OCI-LY7 (cell line): ENCODE measurements at regions not wholly inside any gene's neighbourhood (a gene's known extent, or its start where the extent isn't known, plus 50 kb on each side); places are given as distances from the start of the nearest gene placed in this dataset.

Source experiments
- BruUV-seq: library from RNA; stranded (reverse); fragments of 400-500 nt; replicated peaks from 2 replicates; lab custom pipeline; 2021; lab: Mats Ljungman, UMichigan
- CTCF ChIA-PET: fragments of 300-600 bp; sonication (Branson Sonifier 250); formaldehyde crosslinking; loops from one replicate; lab custom pipeline; 2022; ENCODE audit warnings: antibody characterized with exemption; ENCODE audit not compliant: unreplicated experiment; lab: Charles Lee
- POLR2A ChIA-PET: fragments of 300-600 bp; sonication (Branson Sonifier 250); formaldehyde crosslinking; loops from one replicate; lab custom pipeline; 2022; ENCODE audit warnings: antibody characterized with exemption; lab: Charles Lee
- DNase-seq: peaks from one replicate; pipeline ENCODE4 v3.0.0-alpha.2; 2015; ENCODE audit warnings: low spot score
- H2AFZ ChIP-seq: fragments of 200-600 bp; sonication (generic), shearing (Covaris generic); 2 replicates; pipeline ENCODE4 v1.6.1; 2014; ENCODE audit warnings: mild to moderate bottlenecking, antibody characterized with exemption, low read length, moderate library complexity
- H3K27ac ChIP-seq: fragments of 200-600 bp; sonication (generic); 2 replicates; pipeline ENCODE4 v1.5.1; 2014; ENCODE audit warnings: mixed run types, low read depth, mild to moderate bottlenecking, moderate library complexity, low read length, inconsistent platforms; ENCODE audit not compliant: poor library complexity, severe bottlenecking
- H3K36me3 ChIP-seq: fragments of 200-600 bp; sonication (generic); 2 replicates; pipeline ENCODE4 v1.6.1; 2014; ENCODE audit warnings: mild to moderate bottlenecking, antibody characterized with exemption, low read length, moderate library complexity, mixed read lengths; ENCODE audit not compliant: insufficient read depth
- H3K4me1 ChIP-seq: fragments of 200-600 bp; sonication (generic); 2 replicates; pipeline ENCODE4 v1.5.1; 2014; ENCODE audit warnings: mild to moderate bottlenecking, low read length; ENCODE audit not compliant: insufficient read depth, poor library complexity, severe bottlenecking
- H3K4me2 ChIP-seq: fragments of 200-600 bp; sonication (generic); 2 replicates; pipeline ENCODE4 v1.6.1; 2014; ENCODE audit warnings: mild to moderate bottlenecking, low read length
- H3K4me3 ChIP-seq: fragments of 200-600 bp; sonication (generic); 2 replicates; pipeline ENCODE4 v1.5.1; 2014; ENCODE audit warnings: mild to moderate bottlenecking, low read depth, low read length; ENCODE audit not compliant: poor library complexity, severe bottlenecking
- H3K79me2 ChIP-seq: fragments of 200-600 bp; sonication (generic); 2 replicates; pipeline ENCODE4 v1.6.1; 2016; ENCODE audit warnings: low read depth, mild to moderate bottlenecking, low read length, moderate library complexity, mixed read lengths; ENCODE audit not compliant: insufficient read depth
- H3K9me2 ChIP-seq: fragments of 200-600 bp; sonication (generic); 2 replicates; pipeline ENCODE4 v1.6.1; 2016; ENCODE audit warnings: mild to moderate bottlenecking, low read length, mixed read lengths; ENCODE audit not compliant: insufficient read depth
- H3K9me3 ChIP-seq: fragments of 200-600 bp; sonication (generic); 2 replicates; pipeline ENCODE4 v1.6.1; 2014; ENCODE audit warnings: mild to moderate bottlenecking, mixed run types, low read length, mixed read lengths
- H4K20me1 ChIP-seq: fragments of 200-600 bp; sonication (generic); 2 replicates; pipeline ENCODE4 v1.6.1; 2014; ENCODE audit warnings: mild to moderate bottlenecking, antibody characterized with exemption, low read length, moderate library complexity, mixed read lengths; ENCODE audit not compliant: insufficient read depth
- EZH2phosphoT487 ChIP-seq: fragments of 200-600 bp; sonication (generic); IDR thresholded peaks from 2 replicates; pipeline ENCODE4 v1.6.1; 2018; ENCODE audit warnings: low read depth, borderline replicate concordance, mild to moderate bottlenecking, mixed run types, antibody characterized with exemption, low read length, moderate library complexity, mixed read lengths
- intact Hi-C: fragments of 100-400 bp; cut with micrococcal nuclease; formaldehyde crosslinking; loops from one replicate; pipeline ENCODE4 v1.10.0; 2022; ENCODE audit not compliant: unreplicated experiment
- TF ChIP-seq, protein P1 (sequence below): fragments of 200-600 bp; sonication (generic); conservative IDR thresholded peaks from 2 replicates; pipeline ENCODE4 v1.5.1; 2014; ENCODE audit warnings: mild to moderate bottlenecking, antibody characterized with exemption, low read length, moderate library complexity, mixed read lengths

GRCh38 chr1:199780948-199781670, 246.4 kb upstream of the NR5A2 start:
- Histone ChIP-seq H3K9me3 (no peaks in the 10 kb centered on the region), H3K79me2 (no peaks in the 10 kb centered on the region), H3K27ac (no peak overlapping the region), H4K20me1 (no peaks in the 10 kb centered on the region), H3K36me3 (no peaks in the 10 kb centered on the region), H3K4me3 (no peak overlapping the region), H3K4me1 (no peaks in the 10 kb centered on the region), H2AFZ (no peak overlapping the region), H3K4me2 (no peak overlapping the region), H3K9me2 (no peaks in the 10 kb centered on the region)
- ChIA-PET CTCF (no interaction called here), POLR2A (interaction anchor here (1.8 kb wide), 1 partner anchor 12 kb away, joined by 8 read pairs; no protein-coding TSS in a partner anchor)
- intact Hi-C loops: no loop called here
- no peak for DNase-seq
- BruUV-seq: no TSS peak
- TF ChIP-seq, protein P1, sequence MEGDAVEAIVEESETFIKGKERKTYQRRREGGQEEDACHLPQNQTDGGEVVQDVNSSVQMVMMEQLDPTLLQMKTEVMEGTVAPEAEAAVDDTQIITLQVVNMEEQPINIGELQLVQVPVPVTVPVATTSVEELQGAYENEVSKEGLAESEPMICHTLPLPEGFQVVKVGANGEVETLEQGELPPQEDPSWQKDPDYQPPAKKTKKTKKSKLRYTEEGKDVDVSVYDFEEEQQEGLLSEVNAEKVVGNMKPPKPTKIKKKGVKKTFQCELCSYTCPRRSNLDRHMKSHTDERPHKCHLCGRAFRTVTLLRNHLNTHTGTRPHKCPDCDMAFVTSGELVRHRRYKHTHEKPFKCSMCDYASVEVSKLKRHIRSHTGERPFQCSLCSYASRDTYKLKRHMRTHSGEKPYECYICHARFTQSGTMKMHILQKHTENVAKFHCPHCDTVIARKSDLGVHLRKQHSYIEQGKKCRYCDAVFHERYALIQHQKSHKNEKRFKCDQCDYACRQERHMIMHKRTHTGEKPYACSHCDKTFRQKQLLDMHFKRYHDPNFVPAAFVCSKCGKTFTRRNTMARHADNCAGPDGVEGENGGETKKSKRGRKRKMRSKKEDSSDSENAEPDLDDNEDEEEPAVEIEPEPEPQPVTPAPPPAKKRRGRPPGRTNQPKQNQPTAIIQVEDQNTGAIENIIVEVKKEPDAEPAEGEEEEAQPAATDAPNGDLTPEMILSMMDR: no peak
- TF ChIP-seq EZH2phosphoT487: no peak

DNA sequence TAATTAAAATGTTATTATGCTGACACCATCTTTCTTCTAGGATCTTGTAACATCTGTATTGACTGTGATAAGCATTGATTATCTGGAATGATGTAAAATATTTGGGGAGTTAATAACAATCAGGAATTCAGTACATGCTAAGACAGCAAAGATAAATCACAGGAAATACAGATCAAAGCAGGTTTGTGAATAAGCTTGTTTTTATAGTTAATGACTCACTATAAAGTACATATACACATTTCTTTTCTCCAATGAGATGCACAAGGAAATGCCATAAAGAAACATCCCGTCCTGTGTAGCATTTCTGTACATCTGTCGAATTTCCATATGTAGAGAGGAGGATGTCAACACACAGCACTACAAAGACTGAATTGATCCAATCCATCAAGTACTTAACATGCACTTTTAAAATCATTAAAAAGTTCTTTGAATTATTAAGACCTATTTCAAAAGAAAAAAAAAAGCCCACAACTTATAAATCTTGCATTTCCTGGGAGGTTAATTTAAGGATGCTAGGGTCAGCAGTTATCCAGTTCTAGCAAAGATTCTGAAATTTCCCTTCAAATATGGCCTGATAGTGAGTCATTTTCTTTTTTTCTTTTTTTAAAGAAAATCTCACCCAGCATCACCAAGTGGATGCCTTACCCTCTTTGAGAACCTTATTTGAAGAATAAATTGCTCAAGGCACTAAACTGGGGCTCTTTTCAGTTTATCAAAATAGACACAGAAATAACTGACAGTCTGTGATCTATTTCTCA, 243.2 kb upstream of the NR5A2 start:
- Histone ChIP-seq H3K9me2 (no peaks in the 10 kb centered on the region), H3K36me3 (no peaks in the 10 kb centered on the region), H3K9me3 (no peaks in the 10 kb centered on the region), H3K27ac (no peak overlapping the region), H3K79me2 (no peaks in the 10 kb centered on the region), H3K4me3 (no peak overlapping the region), H3K4me2 (no peak overlapping the region), H2AFZ (no peak overlapping the region), H3K4me1 (no peaks in the 10 kb centered on the region), H4K20me1 (no peaks in the 10 kb centered on the region)
- BruUV-seq: no TSS peak
- CTCF ChIA-PET: no interaction called here
- POLR2A ChIA-PET: interaction anchor here (0.9 to 2.0 kb wide), 2 partner anchors 10 to 11 kb away, joined by 3 to 6 read pairs; no protein-coding TSS in a partner anchor
- DNase-seq: no peak
- no peak for TF ChIP-seq EZH2phosphoT487
- TF ChIP-seq, protein P1: no peak
- intact Hi-C loops: no loop called here
